GM12801 (cell line): ENCODE measurements at regions not wholly inside any gene's neighbourhood (a gene's known extent, or its start where the extent isn't known, plus 50 kb on each side); places are given as distances from the start of the nearest gene placed in this dataset.

Experiments used
- TF ChIP-seq, protein P1 (sequence below): IDR thresholded peaks from one replicate; pipeline ENCODE4 v1.5.1; 2011; ENCODE audit warnings: control low read depth; ENCODE audit not compliant: insufficient read length; ENCODE audit errors: extremely low read depth

DNA sequence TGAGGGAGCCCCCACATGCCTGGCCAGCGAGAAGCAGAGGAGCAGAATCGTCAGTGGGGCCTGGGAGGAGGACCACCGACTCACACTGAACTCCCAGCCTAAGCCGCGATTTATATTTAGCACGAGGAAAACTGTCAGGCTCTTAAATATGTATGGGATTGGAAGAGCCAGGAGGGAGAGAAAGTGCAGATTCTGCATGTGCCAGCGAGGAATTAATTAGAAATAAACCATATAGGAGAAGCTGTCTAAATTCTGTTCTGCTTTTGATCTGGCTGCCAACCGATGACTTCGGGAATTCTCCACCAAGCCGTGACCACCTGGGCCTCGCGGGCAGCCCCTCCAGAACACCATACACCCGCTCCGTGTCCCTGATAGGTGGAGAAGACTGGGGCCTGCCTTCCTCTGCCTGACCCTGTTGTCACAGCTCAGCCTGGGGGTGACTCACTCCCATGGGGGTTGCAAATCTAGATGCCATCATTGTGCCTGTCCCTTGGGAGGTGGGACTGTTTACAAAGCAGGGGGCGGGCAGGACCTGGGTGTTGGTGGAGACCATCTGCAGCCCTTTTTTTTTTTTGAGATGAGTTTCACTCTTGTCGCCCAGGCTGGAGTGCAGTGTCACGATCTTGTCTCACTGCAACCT lies 91.1 kb upstream of the PMEPA1 start:
- TF ChIP-seq, protein P1, sequence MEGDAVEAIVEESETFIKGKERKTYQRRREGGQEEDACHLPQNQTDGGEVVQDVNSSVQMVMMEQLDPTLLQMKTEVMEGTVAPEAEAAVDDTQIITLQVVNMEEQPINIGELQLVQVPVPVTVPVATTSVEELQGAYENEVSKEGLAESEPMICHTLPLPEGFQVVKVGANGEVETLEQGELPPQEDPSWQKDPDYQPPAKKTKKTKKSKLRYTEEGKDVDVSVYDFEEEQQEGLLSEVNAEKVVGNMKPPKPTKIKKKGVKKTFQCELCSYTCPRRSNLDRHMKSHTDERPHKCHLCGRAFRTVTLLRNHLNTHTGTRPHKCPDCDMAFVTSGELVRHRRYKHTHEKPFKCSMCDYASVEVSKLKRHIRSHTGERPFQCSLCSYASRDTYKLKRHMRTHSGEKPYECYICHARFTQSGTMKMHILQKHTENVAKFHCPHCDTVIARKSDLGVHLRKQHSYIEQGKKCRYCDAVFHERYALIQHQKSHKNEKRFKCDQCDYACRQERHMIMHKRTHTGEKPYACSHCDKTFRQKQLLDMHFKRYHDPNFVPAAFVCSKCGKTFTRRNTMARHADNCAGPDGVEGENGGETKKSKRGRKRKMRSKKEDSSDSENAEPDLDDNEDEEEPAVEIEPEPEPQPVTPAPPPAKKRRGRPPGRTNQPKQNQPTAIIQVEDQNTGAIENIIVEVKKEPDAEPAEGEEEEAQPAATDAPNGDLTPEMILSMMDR = no peak

DNA sequence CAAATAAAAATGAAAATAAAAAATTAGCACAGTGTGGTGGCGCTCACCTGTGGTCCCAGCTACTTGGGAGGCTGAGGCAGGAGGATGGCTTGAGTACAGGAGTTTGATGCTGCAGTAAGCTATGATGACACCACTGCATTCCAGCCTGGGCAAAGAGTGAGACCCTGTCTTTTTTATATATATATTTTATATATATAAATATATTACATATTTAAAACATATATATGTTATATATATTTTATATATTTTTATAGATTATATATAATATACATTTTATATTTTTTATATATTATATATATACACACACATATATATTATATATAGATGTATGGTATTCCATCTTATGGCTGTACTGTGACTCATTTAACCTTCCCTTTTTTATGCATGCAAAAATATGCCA lies 87.6 kb upstream of the PMEPA1 start:
- TF ChIP-seq, protein P1 = no peak

DNA sequence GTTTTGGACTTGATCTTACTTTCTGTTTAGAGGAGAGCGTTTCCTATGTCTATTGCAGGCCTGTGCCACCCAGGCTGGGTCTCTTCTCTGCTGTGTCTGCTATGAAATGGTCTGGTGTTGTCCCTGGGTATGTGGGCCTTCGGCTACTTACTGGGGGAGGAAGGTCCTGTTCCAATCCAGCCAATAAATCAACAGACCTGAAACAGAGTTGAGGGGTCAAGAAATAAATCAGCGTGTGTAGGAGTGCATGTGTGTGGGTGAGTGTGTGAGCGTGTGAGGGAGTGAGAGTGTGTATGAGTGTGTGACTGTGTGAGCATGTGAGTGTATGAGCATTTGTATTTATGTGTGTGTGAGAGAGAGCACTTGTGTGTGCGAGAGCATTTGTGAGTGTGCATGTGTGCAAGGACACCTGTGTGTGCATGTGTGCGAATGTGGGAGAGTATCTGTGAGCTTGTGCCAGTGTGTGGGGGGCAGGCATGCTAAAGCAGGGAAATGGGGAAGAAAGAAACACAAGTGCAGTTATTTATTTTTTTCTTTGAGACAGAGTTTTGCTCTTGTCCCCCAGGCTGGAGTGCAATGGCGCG lies 86.3 kb upstream of the PMEPA1 start:
- TF ChIP-seq, protein P1 = no peak

DNA sequence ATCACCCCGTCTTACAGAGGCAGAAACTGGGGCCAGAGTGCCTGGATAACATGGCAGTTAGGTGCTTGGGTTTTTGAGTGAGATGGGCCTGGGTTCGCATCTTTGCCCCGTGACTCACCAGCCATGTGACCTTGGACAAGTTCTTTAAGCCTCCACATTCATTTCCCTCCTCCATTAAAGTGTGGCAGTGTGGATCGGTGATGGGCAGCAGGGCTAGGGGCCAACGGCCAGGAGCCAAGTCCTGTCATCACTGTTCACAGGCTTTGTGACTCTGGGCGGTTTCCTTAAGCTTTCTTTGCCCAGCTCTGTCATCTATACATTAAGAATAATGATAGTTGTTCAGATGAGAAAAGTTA lies 85.5 kb upstream of the PMEPA1 start:
- TF ChIP-seq, protein P1 = no peak

DNA sequence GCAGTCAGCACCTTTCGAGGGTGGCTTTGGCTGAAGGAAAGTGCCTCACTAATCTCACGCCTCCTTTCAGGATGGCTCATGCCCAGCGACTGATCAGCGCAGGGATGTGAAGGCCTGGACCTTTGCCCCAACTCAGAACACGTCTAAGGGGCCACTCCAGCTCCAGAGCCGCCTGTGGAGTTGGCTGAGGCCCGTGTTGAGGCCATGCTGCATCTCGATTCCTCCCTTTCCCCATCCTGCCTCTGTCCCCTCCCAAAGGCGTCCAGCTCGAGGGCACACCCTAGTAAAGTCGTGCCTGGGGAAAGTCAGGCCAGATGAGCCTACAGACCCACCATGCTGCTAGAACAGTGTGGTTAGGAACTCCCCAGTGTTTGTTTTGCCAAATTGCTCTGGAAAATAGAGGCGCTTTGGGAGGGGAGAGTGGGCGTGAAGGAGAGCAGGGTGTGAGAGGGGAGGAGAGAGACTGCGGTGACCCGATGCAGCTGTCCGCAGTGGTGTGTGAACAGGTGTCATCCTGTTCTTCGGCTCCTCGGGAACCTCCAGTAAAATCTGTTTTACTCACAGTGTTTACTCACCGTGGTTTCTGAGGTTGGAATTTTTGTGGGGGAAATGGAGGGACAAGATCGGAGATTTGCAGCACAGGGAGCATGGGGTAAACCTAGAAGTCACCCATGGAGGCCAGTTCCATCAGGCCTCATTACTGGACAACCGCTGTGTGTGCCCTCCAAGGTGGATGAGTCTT lies 85.0 kb upstream of the PMEPA1 start:
- TF ChIP-seq, protein P1 = no peak

DNA sequence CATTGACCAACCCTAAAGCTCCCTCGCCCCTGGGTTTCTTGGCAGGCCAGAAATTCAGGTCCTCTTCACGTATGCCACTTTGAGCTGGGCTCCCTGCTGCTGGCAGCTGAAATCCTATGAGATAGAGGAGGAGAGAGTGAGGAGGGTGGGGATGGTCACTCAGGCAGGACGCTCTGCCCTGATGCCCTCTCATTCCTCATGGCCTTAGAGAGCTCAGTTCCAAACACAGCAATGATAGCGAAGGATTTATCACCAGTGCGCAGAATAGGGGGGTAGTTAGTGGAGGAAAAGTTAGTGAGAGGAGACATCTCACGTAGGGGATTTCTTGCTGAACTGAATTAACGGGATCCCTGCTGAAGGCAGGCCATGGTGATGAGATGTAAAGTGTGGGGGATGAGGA lies 84.2 kb upstream of the PMEPA1 start:
- TF ChIP-seq, protein P1 = no peak

DNA sequence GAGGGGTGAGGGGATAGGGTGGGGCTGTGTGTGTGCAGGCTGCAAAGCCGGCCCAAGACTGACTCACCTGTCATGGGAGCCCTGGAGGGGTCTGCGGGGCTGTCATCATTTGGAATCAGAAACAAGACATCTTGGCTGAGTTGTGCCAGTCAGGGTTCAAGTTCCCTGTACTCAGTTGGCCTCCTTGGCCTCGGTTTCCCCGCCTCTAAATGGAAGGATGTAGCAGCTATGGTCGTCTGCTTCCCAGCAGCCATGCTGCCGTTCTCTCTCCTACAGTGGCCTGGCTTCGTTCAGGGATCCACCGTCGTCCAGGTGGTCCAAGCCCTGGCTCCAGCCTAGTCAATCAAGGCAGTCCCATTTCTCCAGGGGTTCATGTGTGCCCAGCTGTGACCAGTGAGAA lies 83.6 kb upstream of the PMEPA1 start:
- TF ChIP-seq, protein P1 = no peak
